ENCODE measurements at regions not wholly inside any gene's neighbourhood (a gene's known extent, or its start where the extent isn't known, plus 50 kb on each side); places are given as distances from the start of the nearest gene placed in this dataset.

DNA sequence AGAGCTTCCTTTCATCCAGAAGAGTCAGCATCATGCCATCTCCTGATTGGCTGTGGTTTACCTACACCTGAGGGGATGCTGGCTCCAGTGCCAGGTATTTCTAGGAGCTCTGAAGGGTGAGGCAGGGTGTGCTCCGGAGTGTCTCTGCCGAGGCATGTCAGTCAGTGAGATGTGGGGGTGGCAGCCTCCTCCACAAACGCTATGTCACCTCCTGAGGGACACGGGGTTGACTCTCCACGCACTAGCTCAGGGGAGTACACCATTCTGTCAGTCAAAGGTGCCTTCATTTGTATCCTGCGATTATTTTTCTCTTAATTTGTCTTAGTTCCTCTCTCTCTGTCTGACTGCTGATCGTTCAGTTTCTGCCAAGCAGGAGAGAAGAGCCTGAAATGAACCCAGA, 604.5 kb downstream of the VRK1 start:
- TF ChIP-seq RELA (CRISPR knock-in tag; IDR thresholded peaks at IDR 0.05; ENCODE audit: borderline replicate concordance): no peak
- no peak for TF ChIP-seq JAZF1 (CRISPR knock-in tag; IDR thresholded peaks at IDR 0.05)
- TF ChIP-seq EMX1 (CRISPR knock-in tag; IDR thresholded peaks at IDR 0.05): no peak

Data from WTC11 (cell line).